ENCODE measurements at regions not wholly inside any gene's neighbourhood (a gene's known extent, or its start where the extent isn't known, plus 50 kb on each side); places are given as distances from the start of the nearest gene placed in this dataset.

- peaks cover 13 to 21% of the 10 kb centered on the region in 2 donors for H3K4me1 ChIP-seq
- no peaks in the 10 kb centered on the region for H3K27me3 ChIP-seq
- no peak overlapping the region for H3K4me3 ChIP-seq
- TF ChIP-seq CTCF (IDR thresholded peaks at IDR 0.05): no peak
- intact Hi-C loops (cut with DNase I): no loop called here
- no peak for DNase-seq (ENCODE audit: low spot score in 2 of 2)
- H3K27ac ChIP-seq: no peak overlapping the region
- H3K36me3 ChIP-seq: no peaks in the 10 kb centered on the region
- H3K9me3 ChIP-seq: no peaks in the 10 kb centered on the region
Measured at GRCh38 chr2:111616651-111617218, 267.3 kb downstream of the ANAPC1 start.

GRCh38 chr2:111617299-111618225 is 266.4 kb downstream of the ANAPC1 start:
- Histone ChIP-seq H3K36me3 (no peaks in the 10 kb centered on the region), H3K4me1 (peaks cover 13 to 21% of the 10 kb centered on the region in 2 donors), H3K27me3 (no peaks in the 10 kb centered on the region), H3K9me3 (no peaks in the 10 kb centered on the region), H3K27ac (peak overlapping the region; percentile 71 to 81), H3K4me3 (peak overlapping the region in 1 of 2 donors; percentile 27)
- no peak for TF ChIP-seq CTCF (IDR thresholded peaks at IDR 0.05)
- intact Hi-C loops (cut with DNase I): no loop called here
- DNase-seq (ENCODE audit: low spot score in 2 of 2): peak in 1 of 2 donors; percentile 71

GRCh38 chr2:111618226-111618977 is 265.6 kb downstream of the ANAPC1 start:
- DNase-seq (ENCODE audit: low spot score in 2 of 2): peak in 1 of 2 donors; percentile 74
- Histone ChIP-seq H3K4me1 (peaks cover 13 to 21% of the 10 kb centered on the region in 2 donors), H3K27me3 (no peaks in the 10 kb centered on the region), H3K27ac (peak overlapping the region; percentile 71 to 81), H3K9me3 (no peaks in the 10 kb centered on the region), H3K4me3 (peak overlapping the region in 1 of 2 donors; percentile 27), H3K36me3 (no peaks in the 10 kb centered on the region)
- intact Hi-C loops (cut with DNase I): no loop called here
- peak in 1 of 3 experiments; percentile 12 for TF ChIP-seq CTCF (IDR thresholded peaks at IDR 0.05)

- no peaks in the 10 kb centered on the region for H3K36me3 ChIP-seq
- DNase-seq (ENCODE audit: low spot score in 2 of 2): no peak
- H3K27ac ChIP-seq: peak overlapping the region; percentile 71 to 81
- no peak for TF ChIP-seq CTCF (IDR thresholded peaks at IDR 0.05)
- intact Hi-C loops (cut with DNase I): no loop called here
- no peak overlapping the region for H3K4me3 ChIP-seq
- H3K9me3 ChIP-seq: no peaks in the 10 kb centered on the region
- no peaks in the 10 kb centered on the region for H3K27me3 ChIP-seq
- H3K4me1 ChIP-seq: peaks cover 13 to 21% of the 10 kb centered on the region in 2 donors
Measured at GRCh38 chr2:111618978-111619902, 264.8 kb downstream of the ANAPC1 start.

- TF ChIP-seq CTCF (IDR thresholded peaks at IDR 0.05): no peak
- Histone ChIP-seq H3K4me1 (peaks cover 13 to 25% of the 10 kb centered on the region in 2 donors), H3K4me3 (no peak overlapping the region), H3K9me3 (no peaks in the 10 kb centered on the region), H3K27me3 (no peaks in the 10 kb centered on the region), H3K36me3 (no peaks in the 10 kb centered on the region), H3K27ac (no peak overlapping the region)
- DNase-seq (ENCODE audit: low spot score in 2 of 2): no peak
- intact Hi-C loops (cut with DNase I): loop anchor here (5.0 kb wide), 1 partner anchor 37 kb away; no protein-coding TSS in a partner anchor
Measured at GRCh38 chr2:111620281-111620680, 263.7 kb downstream of the ANAPC1 start.

Data from ascending aorta (tissue), 2 donors.